ENCODE measurements at regions not wholly inside any gene's neighbourhood (a gene's known extent, or its start where the extent isn't known, plus 50 kb on each side); places are given as distances from the start of the nearest gene placed in this dataset.
"Not testable (repeated sequence)": the region's sequence is repeated elsewhere in the genome, so short reads cannot be mapped to it uniquely, and the experiment has no call there.

DNA sequence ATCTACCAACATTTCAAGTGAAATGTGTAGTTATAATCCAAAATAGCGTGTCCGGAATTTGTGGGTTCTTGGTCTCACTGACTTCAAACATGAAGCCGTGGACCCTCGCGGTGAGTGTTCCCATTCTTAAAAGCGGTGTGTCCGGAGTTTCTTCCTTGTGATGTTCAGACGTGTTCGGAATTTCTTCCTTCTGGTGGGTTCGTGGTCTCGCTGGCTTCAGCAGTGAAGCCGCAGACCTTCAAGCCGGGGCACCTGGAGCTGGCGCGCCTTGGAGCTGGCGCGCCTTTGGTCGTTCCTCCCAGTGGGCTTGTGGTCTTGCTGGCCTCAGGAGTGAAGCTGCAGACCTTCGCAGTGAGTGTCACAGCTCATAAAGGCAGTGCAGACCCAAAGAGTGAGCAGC, 291.5 kb upstream of the EYS start:
- DNase-seq: no peak

DNA sequence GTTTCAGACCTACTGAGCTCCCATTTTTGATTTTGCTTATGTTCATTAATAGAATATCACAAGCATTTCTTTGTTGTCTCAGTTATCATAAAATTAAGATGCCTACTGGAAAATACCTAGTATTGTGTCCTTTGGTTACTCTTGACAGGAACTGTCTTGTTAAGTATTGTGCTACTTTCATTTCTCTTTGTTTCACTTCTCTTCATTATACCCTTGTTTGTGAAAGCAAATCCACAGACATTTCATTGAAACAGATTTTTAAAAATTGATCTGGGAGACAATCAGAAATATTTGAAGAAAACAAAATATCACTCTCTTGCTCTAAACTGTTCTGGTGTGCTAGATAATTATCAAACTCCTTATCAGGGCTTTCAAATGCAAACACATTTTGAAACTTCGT, 290.5 kb upstream of the EYS start:
- DNase-seq: no peak

DNA sequence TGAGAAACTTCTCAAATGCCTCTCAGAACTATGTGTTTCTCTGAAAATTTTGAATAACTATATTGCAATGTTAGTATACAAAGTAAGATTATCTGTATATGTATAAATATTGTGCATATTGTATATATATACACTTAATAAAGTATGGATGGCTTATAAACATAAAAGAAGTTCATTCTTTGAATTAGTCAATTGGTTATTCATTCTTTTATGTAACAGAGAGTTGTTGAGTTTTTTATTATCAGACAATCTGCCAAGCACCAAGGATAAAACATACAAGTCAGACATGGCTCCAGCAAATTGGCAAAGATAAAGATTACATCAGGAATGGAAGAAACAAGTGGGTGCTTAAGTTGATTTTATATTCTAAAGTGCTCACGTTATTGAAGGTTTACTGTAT, 289.1 kb upstream of the EYS start:
- DNase-seq: no peak

DNA sequence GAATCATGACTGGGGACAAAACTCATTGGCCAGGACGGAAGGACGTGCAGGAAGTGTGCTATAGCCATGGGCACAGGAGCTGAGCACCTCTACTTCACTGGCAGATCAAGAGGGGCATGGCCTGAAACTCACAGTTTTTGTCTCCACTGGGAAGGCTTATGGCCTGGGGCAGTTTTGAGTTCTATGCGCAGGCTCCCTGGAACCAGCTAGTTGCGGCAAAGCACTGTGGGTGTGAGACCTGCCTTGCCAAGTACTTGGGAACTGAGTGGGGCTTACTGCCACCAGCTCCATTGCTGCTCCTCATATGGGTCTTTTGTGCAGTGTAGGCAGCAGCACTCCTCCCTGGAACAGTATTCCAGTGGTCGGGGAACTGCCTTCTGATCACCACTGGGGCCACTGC, 282.6 kb upstream of the EYS start:
- DNase-seq: no peak

DNA sequence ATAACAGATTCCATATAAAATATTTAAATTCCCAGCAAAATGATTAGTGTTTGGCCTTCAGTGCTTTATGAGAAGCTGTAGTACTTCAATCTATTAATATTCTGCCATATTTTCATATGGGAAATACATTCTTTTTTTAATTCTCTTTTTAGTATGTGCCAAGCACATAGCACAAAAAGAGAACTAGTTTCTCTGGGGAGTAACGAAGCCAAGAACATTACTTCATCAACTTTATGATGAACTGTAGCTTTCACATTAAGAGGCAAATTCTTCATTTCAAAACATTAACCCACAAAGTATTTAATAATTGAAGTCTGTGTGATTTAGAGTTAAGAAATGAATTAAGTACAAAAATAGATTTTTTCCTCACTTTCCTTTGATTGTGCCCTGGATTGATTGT, 281.0 kb upstream of the EYS start:
- no peak for DNase-seq

DNA sequence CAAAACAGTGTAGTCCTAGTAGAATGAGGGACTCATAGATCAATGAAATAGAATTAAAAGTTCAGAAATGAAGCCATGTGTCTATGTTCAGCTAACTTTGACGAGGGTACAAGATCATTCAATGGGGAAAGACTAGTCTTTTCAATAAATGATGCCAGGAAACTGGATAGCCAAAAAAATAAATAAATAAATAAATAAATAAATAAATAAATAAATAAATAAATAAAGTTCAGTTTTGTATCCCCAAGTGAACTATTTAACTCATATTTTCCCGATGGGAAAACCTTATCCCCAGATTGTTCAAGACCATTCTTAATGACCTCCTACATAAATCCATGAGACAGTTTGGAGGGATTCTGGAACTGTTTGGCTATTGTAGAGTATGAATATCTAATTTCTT, 277.1 kb upstream of the EYS start:
- DNase-seq: no peak

DNA sequence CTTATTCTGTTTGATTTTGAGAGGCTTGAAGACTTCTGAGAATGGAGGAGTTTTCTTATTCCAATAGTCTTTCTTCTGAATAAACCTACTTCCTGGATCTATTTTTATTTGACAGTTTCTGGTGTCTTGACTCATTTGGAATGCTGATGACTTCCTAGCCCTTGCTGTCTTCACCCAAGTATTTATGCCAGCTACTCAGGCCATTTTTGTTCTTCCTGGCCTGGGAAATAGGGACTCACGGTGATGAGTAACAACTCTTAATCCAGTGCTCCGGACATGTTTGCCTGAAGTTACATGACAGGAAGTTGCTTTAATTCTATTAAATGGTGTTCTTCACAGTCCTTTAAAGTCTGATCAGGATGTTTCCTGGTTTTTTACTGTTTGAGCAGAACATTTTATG, 272.1 kb upstream of the EYS start:
- DNase-seq: no peak

DNA sequence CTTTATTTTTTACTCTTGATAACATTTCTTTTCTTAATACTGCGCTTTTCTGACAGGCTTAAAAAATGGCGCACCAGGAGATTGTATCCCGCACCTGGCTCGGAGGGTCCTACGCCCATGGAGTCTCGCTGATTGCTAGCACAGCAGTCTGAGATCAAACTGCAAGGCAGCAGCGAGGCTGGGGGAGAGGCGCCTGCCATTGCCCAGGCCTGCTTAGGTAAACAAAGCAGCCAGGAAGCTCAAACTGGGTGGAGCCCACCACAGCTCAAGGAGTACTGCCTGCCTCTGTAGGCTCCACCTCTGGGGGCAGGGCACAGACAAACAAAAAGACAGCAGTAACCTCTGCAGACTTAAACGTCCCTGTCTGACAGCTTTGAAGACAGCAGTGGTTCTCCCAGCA, 264.2 kb upstream of the EYS start:
- not testable (repeated sequence) for DNase-seq

DNA sequence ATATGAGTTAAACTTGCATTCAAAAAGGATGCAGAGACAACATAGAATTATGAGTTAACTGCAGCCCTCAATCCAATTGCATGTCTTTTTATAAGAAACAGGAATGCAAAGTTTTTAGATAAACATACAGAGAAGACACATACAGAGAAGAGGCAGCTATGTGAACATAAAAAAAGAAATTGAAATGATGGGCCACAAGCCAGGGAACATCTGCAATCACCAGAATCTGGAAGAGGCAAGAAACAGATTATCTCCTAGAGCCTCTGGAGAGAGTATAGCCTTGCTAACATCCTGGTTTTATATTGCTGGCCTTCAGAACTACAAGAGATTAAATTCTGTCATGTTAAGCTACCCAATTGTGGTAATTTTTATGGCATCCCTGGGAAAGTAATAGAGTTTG, 257.2 kb upstream of the EYS start:
- DNase-seq: no peak

DNA sequence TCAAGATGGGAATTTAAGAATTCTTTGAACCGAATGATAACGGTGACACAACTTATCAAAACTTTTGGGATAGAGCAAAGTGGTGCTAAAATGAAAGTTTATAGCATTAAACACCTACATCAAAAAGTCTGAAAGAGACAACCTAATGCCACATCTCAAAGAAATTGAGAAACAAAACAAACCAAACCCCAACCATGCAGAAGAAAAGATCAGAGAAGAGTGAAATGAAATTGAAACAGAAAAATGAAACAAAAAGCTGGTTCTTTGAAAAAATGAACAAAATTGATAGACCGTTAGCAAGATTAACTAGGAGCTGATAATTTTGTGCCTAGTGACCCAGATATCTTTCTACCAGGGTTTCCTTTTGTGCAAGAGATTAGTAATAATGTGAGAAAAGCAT, 248.0 kb upstream of the EYS start:
- no peak for DNase-seq

DNA sequence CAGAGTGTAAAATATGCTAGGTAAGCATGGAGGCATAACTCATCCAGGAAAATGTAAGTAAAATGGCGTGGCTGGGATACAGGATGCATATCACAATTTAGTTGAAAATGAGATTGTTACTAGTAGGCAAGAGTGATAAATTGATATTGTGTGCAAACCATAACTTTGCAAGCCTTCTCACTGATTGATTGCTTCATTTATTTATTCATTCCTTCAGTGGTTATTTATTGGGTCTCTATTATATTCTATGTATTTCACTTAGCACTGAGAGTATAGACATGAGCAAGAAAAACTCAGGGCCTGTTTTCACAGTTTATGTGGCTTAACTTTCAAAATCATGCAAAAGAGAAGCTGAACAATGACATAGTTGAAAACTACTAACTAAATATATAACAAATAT, 241.0 kb upstream of the EYS start:
- DNase-seq: no peak

DNA sequence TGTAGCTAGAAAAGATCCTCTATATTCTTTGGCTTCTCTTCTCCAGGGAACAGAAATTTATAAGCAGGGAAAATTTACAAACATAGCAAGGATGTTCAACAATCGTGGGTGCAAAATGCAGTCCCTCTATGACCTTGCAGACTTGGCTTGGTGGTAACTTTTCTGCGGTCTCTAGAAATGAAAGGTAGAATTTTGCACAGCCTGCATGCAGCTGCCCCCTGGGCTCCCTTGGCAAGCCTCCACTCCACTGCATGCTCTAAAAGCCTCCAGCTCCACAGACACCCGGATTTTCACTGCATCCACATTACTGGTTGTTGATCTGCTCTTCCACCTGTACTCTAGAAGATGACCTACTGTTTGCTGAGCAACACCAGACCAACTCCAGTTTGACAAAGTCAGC, 236.5 kb upstream of the EYS start:
- no peak for DNase-seq

DNA sequence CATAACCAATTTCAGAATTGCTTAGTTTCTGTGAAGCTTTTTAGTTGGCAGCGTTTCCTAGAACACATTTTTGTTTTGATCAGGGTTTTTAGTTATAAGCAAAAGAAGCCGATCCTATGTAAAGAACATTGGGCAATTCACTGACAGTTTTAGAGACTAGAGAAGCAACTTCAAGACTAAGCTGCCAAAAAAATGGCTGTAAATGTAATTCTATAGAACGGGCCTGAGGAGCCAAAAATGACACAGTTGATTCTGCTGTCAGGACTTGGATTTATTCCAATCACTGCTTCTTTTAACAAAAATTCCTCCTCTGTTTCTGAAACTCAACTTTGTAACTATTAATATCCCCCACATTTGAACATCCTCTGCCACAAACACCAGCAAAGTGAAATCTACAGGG, 236.0 kb upstream of the EYS start:
- no peak for DNase-seq

DNA sequence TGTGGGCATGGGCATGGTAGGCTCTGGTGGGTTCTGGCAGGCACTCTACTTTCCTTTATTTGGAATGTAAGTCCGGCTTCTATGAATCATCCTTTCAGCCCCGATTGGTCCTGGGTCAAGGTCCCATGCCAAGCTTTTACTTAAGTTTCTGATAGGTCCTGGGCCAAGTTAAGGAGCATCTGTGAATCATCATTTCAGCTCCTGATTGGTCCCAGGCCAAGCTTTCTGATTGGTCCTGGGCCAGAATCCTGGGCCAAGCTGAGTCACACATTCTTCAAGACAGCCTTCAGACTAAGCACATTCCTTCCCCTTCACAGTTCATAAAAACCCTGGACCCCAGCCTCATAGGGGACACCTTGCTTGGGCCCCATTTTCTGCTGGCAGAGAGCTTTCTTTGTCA, 231.0 kb upstream of the EYS start:
- DNase-seq: no peak

DNA sequence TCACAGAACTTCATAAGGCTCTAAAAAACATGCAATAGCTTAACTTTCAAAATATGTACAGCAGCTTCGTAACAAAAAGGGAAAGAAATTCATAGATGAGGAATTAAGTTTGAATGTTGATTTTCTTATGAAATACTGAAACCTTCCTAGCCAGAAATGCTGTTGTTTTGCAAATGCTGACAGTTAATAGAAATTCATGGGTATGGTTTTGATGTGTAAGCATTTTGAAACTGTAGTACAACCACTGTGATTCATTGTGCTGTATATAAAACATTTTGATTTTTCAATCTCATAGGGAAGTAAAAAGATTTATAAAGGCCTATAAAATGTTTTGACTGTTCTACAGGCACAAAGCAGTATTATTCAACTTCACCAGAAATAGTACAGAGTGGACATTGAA, 228.4 kb upstream of the EYS start:
- DNase-seq: no peak

DNA sequence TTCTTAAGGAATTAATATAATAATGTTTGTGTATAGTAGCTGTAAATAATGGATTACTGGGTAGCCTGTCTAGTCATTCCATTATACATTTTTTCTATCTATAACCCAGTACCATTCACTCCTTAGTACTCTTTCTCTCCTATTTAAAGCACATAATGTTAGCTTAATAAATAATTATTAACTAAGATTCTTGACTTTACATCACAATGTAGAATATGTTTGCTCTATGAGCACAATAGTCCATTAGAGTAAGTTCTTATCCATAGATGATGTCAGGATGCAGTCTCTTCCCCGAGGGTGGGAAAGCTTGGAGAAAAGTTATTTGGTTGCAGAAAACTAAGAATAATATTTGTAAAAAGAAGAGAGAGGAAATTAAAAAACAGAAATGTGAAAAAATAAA, 226.4 kb upstream of the EYS start:
- DNase-seq: no peak

DNA sequence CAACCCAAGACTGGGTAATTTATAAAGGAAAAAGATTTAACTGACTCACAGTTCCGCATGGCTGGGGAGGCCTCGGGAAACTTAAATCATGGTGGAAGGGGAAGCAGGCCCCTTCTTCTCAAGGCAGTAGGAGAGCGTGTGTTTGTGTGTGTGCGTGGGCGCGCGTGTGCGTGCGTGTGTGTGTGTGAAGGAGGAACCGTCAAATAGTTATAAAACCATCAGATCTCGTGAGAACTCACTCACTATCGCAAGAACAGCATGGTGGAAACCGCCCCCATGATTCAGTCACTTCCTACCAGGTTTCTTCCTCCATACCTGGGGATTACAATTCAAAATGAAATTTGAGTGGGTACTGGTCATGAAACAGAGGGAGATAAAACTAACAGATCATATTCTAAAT, 220.1 kb upstream of the EYS start:
- DNase-seq: no peak

DNA sequence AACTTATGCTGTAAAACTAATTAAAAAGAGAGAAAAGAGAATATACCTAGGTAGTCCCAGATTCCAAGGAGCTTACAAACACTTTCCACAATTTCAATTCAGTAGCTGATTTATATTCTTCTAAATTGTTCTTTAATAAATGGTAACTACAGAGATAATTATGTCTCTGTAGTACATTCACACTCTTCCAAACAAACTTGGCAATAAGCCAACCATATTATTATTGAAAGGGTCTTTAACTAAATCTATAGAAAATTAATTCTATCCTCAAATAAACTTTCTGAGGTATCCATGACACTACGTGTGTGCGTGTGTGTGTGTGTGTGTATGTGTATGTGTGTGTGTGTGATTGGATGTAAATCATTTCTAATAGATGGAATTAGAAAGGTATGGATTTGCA, 217.4 kb upstream of the EYS start:
- DNase-seq: no peak

DNA sequence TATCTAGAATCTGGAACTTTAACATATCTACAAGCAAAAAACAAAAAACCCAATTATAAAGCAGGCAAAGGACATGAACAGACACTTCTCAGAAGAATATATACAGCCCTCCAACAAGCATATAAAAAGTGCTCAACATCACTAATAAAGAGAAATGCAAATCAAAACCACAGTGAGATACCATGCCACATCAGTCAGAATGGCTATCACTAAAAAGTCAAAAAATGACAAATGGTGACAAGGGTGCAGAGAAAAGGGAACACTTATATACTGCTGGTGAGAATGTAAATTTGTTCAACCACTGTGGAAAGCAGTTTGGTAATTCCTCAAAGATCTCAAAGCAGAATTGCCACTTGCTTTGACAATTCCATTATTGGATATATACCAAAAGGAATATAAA, 215.0 kb upstream of the EYS start:
- DNase-seq: no peak

DNA sequence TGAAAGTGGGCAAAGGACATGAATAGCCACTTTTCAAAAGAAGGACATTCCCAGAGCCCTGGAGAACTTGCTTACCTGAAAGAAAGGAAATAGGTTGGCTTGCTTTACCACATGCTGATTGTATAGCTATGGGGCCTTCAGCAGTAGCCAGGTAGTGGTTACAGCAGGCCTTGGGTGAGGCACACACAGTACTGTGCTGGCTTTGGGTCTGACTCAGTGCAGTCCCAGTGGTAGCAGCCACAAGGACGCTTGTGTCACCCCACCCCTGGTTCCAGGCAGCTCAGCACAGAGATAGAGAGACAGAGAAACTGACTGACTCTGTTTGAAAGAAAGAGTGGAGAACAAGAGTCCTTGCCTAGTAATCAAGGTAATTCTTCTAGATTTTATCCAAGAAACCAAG, 201.0 kb upstream of the EYS start:
- DNase-seq: no peak

DNA sequence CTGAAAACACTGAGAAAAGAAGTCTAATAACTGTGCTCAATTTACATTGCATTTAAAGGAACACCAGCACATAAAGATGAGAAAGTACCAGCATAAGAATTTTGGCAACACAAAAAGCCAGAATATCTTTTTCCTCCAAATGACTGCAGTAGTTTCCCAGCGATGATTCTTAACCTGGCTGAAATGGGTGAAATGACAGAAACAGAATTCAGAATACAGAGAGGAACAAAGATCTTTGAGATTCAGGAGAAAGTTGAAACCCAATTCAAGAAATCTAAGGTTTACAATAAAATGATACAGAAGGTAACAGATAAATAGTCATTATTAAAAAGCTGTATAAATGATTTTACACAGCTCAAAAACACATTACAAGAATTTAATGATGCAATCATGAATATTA, 197.0 kb upstream of the EYS start:
- no peak for DNase-seq

DNA sequence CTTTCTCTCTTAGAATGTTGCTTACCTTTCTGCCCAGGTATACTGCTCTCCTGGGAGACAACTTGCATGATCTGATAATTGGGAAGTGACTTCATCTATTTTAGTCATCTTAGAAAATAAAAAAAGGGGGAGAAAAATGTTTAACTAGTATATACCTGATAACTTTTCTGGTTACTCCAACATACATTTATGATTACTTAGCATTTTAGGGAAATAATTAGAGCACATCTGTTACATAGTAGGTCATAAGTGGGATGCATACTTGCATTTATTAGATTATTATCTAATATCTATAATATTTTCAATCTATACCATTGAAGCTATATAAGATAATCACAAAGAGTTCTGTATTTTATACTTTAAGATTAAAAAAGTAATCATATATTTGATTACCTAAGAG, 193.9 kb upstream of the EYS start:
- no peak for DNase-seq

DNA sequence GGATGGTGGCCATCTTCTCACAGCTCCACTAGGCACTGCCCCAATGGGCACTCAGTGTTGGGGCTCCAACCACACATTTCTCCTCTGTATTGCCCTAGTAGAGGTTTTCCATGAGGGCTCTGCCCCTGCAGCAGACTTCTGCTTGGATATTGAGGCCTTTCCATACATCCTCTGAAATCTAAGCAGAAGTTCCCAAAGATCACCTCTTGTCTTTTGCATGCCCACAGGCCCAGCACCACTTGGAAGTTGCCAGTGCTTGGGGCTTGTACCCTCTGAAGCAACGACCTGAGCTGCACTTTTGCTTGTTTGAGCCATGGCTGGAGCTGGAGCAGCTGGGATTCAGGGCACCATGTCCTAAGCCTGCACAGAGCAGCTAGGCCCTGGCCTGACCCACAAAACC, 189.1 kb upstream of the EYS start:
- DNase-seq: no peak

DNA sequence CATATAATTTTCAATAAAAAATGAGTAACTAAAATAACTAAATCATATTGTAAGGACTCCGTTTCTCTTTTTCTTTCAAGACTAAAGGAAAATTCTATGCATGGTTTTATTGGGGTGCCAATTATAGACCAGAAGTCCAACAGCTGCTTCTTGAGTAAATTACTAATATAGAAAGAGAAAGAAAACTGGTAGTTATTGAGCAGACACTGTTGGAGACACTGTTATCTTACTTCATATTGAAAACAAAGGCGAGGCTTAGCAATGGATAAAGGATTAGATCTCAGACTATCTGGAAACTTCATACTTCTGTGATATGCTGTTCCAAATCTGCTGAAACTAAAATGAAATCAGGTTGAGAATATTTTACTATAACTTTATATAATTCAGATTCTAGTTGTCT, 169.6 kb upstream of the EYS start:
- DNase-seq: no peak

DNA sequence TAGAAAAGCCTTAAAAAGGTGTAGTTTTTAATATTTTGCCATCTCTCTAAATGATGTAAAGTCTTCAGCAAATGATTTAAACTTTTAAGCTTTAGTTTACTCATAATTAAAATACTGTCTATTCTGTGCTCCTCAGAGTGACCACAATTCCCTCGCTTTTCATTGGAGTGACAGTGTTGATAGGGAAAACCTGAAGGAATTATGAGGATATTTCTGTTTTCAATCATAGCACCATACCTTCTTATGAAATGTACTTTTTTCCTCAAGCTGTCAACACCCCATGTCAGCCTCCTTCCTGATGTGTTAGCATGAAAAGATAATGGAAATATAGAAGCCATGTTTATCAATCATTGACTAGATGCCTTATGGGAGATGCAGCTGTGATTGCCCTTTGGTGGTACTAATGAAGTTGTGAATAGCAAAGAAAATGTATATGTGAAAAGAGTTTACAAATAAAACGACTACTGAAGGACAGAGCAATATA, 145.4 kb upstream of the EYS start:
- DNase-seq: no peak

DNA sequence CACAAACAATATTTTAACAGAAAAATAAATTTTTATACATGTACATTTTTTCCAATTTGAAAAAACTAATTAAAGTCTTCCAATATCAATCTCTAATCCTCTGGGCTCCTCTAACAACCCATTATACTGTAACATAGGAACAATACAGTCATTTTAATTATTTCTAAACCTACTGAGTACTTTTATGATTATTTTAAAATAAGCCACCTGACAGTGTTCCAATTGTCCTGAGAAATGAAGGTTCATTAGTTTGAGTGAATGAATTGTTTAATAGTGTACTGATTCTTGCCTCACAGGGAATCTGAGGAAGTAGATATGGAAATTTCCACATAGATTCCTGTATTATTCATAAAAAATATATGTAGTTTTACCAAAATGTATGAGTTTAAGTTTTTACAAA, 123.1 kb upstream of the EYS start:
- DNase-seq: no peak
